ENCODE measurements at regions not wholly inside any gene's neighbourhood (a gene's known extent, or its start where the extent isn't known, plus 50 kb on each side); places are given as distances from the start of the nearest gene placed in this dataset.

GRCh38 chr12:118813778-118814357, 167.5 kb upstream of the SRRM4 start:
- POLR2A ChIA-PET = no interaction called here
- Histone ChIP-seq H3K9ac (ENCODE audit: low read length) (no peak overlapping the region), H3K9me2 (ENCODE audit: insufficient read depth) (no peaks in the 10 kb centered on the region), H3K79me2 (ENCODE audit: insufficient read depth, low read length) (no peaks in the 10 kb centered on the region), H3K4me2 (ENCODE audit: low read length) (no peak overlapping the region), H2AFZ (ENCODE audit: low read depth, low read length, poor library complexity, severe bottlenecking) (no peak overlapping the region), H3K27ac (ENCODE audit: low read depth, low read length) (no peak overlapping the region), H4K20me1 (ENCODE audit: insufficient read depth) (no peaks in the 10 kb centered on the region), H3K27me3 (ENCODE audit: insufficient read depth, low read length) (no peaks in the 10 kb centered on the region), H3K36me3 (ENCODE audit: control insufficient read depth in 1 of 2, insufficient read depth in 2 of 2, low read length in 2 of 2) (no peaks in the 10 kb centered on the region), H3K9me3 (ENCODE audit: control insufficient read depth in 1 of 2, insufficient read depth in 1 of 2, low read depth in 1 of 2, low read length in 2 of 2) (no peaks in the 10 kb centered on the region), H3K4me3 (replicated peaks in 1 of 2; ENCODE audit: low read depth in 1 of 2, low read length in 2 of 2) (no peak overlapping the region), H3K4me1 (ENCODE audit: control insufficient read depth in 1 of 2, insufficient read depth in 2 of 2, low read length in 2 of 2) (no peaks in the 10 kb centered on the region)
- CTCF ChIA-PET = no interaction called here
- intact Hi-C loops (cut with micrococcal nuclease) = no loop called here
- BruUV-seq (replicated peaks) = no TSS peak
- DNase-seq (ENCODE audit: low read depth, low spot score) (no peak), ATAC-seq (no peak)
- TF ChIP-seq EZH2 (IDR thresholded peaks at IDR 0.05) (no peak), ZFX (IDR thresholded peaks at IDR 0.05) (no peak), ELF1 (IDR thresholded peaks at IDR 0.05; ENCODE audit: borderline replicate concordance, low read depth) (no peak), EGR1 (IDR thresholded peaks at IDR 0.05; ENCODE audit: low read depth) (no peak), REST (IDR thresholded peaks at IDR 0.05; ENCODE audit: low read depth) (no peak), SIN3A (IDR thresholded peaks at IDR 0.05; ENCODE audit: low read depth) (no peak), CTCF (IDR thresholded peaks at IDR 0.05 in 2 of 3, conservative IDR thresholded peaks at IDR 0.05 in 1 of 3; ENCODE audit: borderline replicate concordance in 1 of 3, insufficient read depth in 1 of 3, low read depth in 2 of 3, low read length in 2 of 3) (no peak), FOSL1 (IDR thresholded peaks at IDR 0.05; ENCODE audit: low read depth) (no peak), CEBPB (IDR thresholded peaks at IDR 0.05; ENCODE audit: low read depth) (no peak), SRF (IDR thresholded peaks at IDR 0.05; ENCODE audit: low read depth) (no peak), ATF3 (IDR thresholded peaks at IDR 0.05) (no peak), MAX (IDR thresholded peaks at IDR 0.05) (no peak), SP1 (IDR thresholded peaks at IDR 0.05; ENCODE audit: low read depth) (no peak), ZNF274 (IDR thresholded peaks at IDR 0.05; ENCODE audit: low read depth, low read length) (no peak), EZH2phosphoT487 (IDR thresholded peaks at IDR 0.05; ENCODE audit: borderline replicate concordance) (no peak), JUND (IDR thresholded peaks at IDR 0.05) (no peak), POLR2AphosphoS5 (IDR thresholded peaks at IDR 0.05; ENCODE audit: low read depth, low read length) (no peak), TCF7L2 (IDR thresholded peaks at IDR 0.05; ENCODE audit: borderline replicate concordance, extremely low read depth, insufficient read depth, insufficient read length) (no peak)
- RAD21 ChIA-PET (ENCODE audit: low non-redundant PET in 1 of 2, low total read pairs in 2 of 2, uncharacterized antibody in 2 of 2, unreplicated experiment in 2 of 2) = no interaction called here

All from HCT116 (cell line).